ENCODE measurements at regions not wholly inside any gene's neighbourhood (a gene's known extent, or its start where the extent isn't known, plus 50 kb on each side); places are given as distances from the start of the nearest gene placed in this dataset.

DNA sequence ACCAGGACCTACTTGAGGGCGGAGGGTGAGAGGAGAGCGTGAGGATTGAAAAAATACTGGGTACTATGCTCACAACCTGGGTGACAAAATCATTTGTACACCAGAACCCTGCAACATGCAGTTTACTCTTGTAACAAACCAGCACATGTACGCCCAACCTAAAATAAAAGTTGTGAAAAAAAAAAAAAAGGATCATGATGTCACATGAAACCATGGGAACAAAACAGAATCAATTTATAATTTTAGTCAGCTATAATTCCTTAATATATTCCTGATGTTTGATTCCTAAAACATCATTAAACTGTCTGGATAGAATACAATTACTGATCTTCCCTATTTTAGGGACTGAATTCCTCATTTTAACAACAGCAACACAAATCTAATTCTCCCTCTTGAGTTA is 160.6 kb upstream of the SPRY2 start:
- no peak overlapping the region for H3K4me3 Mint-ChIP-seq (ENCODE audit: unreplicated experiment)
- H3K27ac Mint-ChIP-seq (ENCODE audit: low read depth, unreplicated experiment): no peak overlapping the region
- no peaks in the 10 kb centered on the region for H3K9me3 Mint-ChIP-seq (ENCODE audit: unreplicated experiment)
- peaks cover 4% of the 10 kb centered on the region for H3K4me1 Mint-ChIP-seq (ENCODE audit: insufficient read depth, unreplicated experiment)
- ChIA-PET POLR2A (interaction anchor here (0.6 to 0.8 kb wide), 2 partner anchors 161 to 1021 kb away, joined by 3 read pairs; partner anchors contain the start of genes NDFIP2 and SPRY2), CTCF (no interaction called here)
- no peaks in the 10 kb centered on the region for H3K36me3 Mint-ChIP-seq (ENCODE audit: insufficient read depth, unreplicated experiment)
- no TSS peak for BruUV-seq (replicated peaks)
- no peaks in the 10 kb centered on the region for H3K27me3 Mint-ChIP-seq (ENCODE audit: insufficient read depth, unreplicated experiment)
- TF ChIP-seq CTCF (IDR thresholded peaks at IDR 0.05; ENCODE audit: unreplicated experiment): no peak
- no peak for DNase-seq (ENCODE audit: unreplicated experiment)
- intact Hi-C loops (cut with micrococcal nuclease): no loop called here

DNA sequence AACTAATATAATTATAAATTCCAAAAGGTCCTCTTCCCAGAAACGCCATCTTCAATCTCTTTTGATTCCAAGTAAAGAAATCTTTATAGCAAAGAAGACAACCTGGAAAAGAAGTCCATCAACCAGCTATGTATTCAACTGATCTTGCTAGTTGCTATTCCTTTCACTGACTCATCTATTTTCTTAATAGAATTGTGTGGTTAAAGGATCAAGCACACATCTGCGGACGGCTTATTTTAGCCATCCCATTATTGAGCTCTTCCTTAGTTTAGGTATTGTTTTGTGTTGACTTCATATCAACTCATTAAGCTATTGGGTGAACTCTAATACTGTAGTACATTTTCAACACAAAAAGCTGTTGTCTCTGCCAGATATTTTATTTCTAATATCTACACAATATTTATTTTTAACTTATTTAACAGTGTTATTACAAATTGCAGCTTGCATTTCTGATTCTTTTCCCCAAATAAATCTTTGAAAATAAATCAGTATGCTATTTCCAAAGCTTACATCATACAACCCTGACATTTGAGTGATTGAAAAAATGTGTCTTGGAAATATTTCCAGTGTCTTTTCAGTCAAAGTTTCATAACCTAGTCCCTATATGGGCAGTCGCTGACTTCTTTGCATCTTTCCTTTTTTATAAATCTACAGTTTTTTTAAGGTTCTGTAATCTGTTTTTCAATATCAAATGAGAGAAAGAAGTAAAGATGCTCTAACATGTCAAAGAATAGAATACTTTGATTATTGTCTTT is 158.8 kb upstream of the SPRY2 start:
- no peak for TF ChIP-seq CTCF (IDR thresholded peaks at IDR 0.05; ENCODE audit: unreplicated experiment)
- Mint-ChIP-seq H3K4me1 (ENCODE audit: insufficient read depth, unreplicated experiment) (peaks cover 4% of the 10 kb centered on the region), H3K27ac (ENCODE audit: low read depth, unreplicated experiment) (no peak overlapping the region), H3K4me3 (ENCODE audit: unreplicated experiment) (no peak overlapping the region), H3K36me3 (ENCODE audit: insufficient read depth, unreplicated experiment) (no peaks in the 10 kb centered on the region), H3K27me3 (ENCODE audit: insufficient read depth, unreplicated experiment) (no peaks in the 10 kb centered on the region), H3K9me3 (ENCODE audit: unreplicated experiment) (no peaks in the 10 kb centered on the region)
- CTCF ChIA-PET: interaction anchor here (0.6 to 1.5 kb wide), 3 partner anchors 10 to 479 kb away, joined by 3 to 4 read pairs (median 3); no protein-coding TSS in a partner anchor
- intact Hi-C loops (cut with micrococcal nuclease): no loop called here
- DNase-seq (ENCODE audit: unreplicated experiment): no peak
- no TSS peak for BruUV-seq (replicated peaks)
- POLR2A ChIA-PET: interaction anchor here (1.1 kb wide), 1 partner anchor 8 kb away, joined by 3 read pairs; no protein-coding TSS in a partner anchor

DNA sequence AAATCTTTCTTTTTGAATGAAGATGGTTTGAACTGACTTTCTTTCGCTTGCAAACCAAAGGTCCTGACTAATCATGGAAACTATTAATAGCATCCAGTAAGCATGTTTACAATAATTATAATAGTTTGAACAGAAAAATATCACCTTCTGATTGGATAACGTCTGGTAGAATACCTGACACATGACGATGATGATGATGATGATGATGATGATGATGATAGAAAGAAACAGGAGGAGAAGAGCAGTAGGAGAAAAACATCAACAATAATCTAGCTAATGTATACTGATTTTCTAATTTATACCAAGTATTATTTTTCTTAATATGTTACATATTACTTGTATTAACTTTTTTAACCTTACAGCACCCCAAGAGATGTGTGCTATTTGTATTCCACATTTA is 157.5 kb upstream of the SPRY2 start:
- no peak for DNase-seq (ENCODE audit: unreplicated experiment)
- Mint-ChIP-seq H3K36me3 (ENCODE audit: insufficient read depth, unreplicated experiment) (no peaks in the 10 kb centered on the region), H3K9me3 (ENCODE audit: unreplicated experiment) (no peaks in the 10 kb centered on the region), H3K4me3 (ENCODE audit: unreplicated experiment) (no peak overlapping the region), H3K4me1 (ENCODE audit: insufficient read depth, unreplicated experiment) (no peaks in the 10 kb centered on the region), H3K27ac (ENCODE audit: low read depth, unreplicated experiment) (no peak overlapping the region), H3K27me3 (ENCODE audit: insufficient read depth, unreplicated experiment) (no peaks in the 10 kb centered on the region)
- POLR2A ChIA-PET: no interaction called here
- intact Hi-C loops (cut with micrococcal nuclease): no loop called here
- no TSS peak for BruUV-seq (replicated peaks)
- CTCF ChIA-PET: interaction anchor here (1.5 kb wide), 1 partner anchor 9 kb away, joined by 3 read pairs; no protein-coding TSS in a partner anchor
- TF ChIP-seq CTCF (IDR thresholded peaks at IDR 0.05; ENCODE audit: unreplicated experiment): no peak

GRCh38 chr13:80497978-80498377 is 157.1 kb upstream of the SPRY2 start:
- DNase-seq (ENCODE audit: unreplicated experiment): no peak
- intact Hi-C loops (cut with micrococcal nuclease): no loop called here
- ChIA-PET POLR2A (interaction anchor here (0.8 kb wide), 1 partner anchor 12 kb away, joined by 3 read pairs; no protein-coding TSS in a partner anchor), CTCF (interaction anchor here (1.0 kb wide), 1 partner anchor 15 kb away, joined by 3 read pairs; no protein-coding TSS in a partner anchor)
- Mint-ChIP-seq H3K4me3 (ENCODE audit: unreplicated experiment) (no peak overlapping the region), H3K9me3 (ENCODE audit: unreplicated experiment) (no peaks in the 10 kb centered on the region), H3K4me1 (ENCODE audit: insufficient read depth, unreplicated experiment) (no peaks in the 10 kb centered on the region), H3K27ac (ENCODE audit: low read depth, unreplicated experiment) (no peak overlapping the region), H3K27me3 (ENCODE audit: insufficient read depth, unreplicated experiment) (no peaks in the 10 kb centered on the region), H3K36me3 (ENCODE audit: insufficient read depth, unreplicated experiment) (no peaks in the 10 kb centered on the region)
- no TSS peak for BruUV-seq (replicated peaks)
- TF ChIP-seq CTCF (IDR thresholded peaks at IDR 0.05; ENCODE audit: unreplicated experiment): no peak
